Esophagus (tissue), 2 donors: ENCODE measurements at regions not wholly inside any gene's neighbourhood (a gene's known extent, or its start where the extent isn't known, plus 50 kb on each side); places are given as distances from the start of the nearest gene placed in this dataset.

Source experiments
- H3K27ac ChIP-seq, 2 donors: one replicate each; pipeline ENCODE4 v1.5.1; 2013; ENCODE audit warnings: low read depth in 2 of 2, mild to moderate bottlenecking in 2 of 2, inconsistent platforms in 1 of 2, low read length in 1 of 2, moderate library complexity in 1 of 2
- H3K27me3 ChIP-seq, 2 donors: one replicate each; pipeline ENCODE4 v1.6.1; 2013; ENCODE audit warnings: low read length in 2 of 2, control low read depth in 1 of 2, mild to moderate bottlenecking in 1 of 2; ENCODE audit not compliant: insufficient read depth in 2 of 2, control insufficient read depth in 1 of 2
- H3K36me3 ChIP-seq, 2 donors: one replicate each; pipeline ENCODE4 v1.6.1; 2013; ENCODE audit warnings: low read length in 1 of 2; ENCODE audit not compliant: control insufficient read depth in 2 of 2, insufficient read depth in 2 of 2
- H3K4me1 ChIP-seq, 2 donors: one replicate each; pipeline ENCODE4 v1.6.1; 2013; ENCODE audit warnings: low read length in 1 of 2; ENCODE audit not compliant: control insufficient read depth in 2 of 2, insufficient read depth in 2 of 2
- H3K4me3 ChIP-seq, 2 donors: one replicate each; pipeline ENCODE4 v1.5.1; 2013; ENCODE audit warnings: low read length in 2 of 2, mild to moderate bottlenecking in 2 of 2, low read depth in 1 of 2, moderate library complexity in 1 of 2
- H3K9me3 ChIP-seq, 2 donors: one replicate each; pipeline ENCODE4 v1.6.1; 2013; ENCODE audit warnings: mild to moderate bottlenecking in 2 of 2, low read depth in 1 of 2, low read length in 1 of 2, moderate library complexity in 1 of 2; ENCODE audit not compliant: control insufficient read depth in 2 of 2, insufficient read depth in 1 of 2
- WGBS, 2 donors: extraction: QIAGEN DNeasy Blood & Tissue Kit; methylation state at CpG; one replicate each; pipeline ENCODE4 v1.1.7; 2013; 5-methylcytosine and 5-hydroxymethylcytosine counted together
- donor health status: healthy with polysubstance abuse.
- donor health status: Bipolar disorder and iron deficiency.

DNA sequence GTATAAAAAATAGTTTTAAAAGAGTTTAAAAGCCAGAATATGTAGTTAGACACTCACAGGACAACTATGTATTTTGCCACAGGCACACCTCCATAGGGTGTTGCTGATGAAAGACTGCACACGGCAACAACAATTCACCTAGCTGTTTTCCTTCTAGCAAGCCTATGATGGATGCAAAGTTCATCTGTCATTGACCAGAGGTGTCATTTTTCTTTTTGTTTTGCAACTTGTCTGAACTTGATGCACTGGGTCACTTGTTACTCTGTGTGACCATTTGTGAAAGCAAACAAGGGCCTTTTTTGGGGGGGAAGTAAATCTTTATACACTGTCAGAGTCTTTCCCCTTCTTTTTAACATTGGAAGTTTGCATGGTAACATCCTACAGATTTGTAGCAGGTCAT is 258.0 kb upstream of the SEMA3A start:
- Histone ChIP-seq H3K4me3 (no peak overlapping the region), H3K27me3 (no peaks in the 10 kb centered on the region), H3K27ac (no peak overlapping the region), H3K36me3 (no peaks in the 10 kb centered on the region), H3K9me3 (no peaks in the 10 kb centered on the region), H3K4me1 (no peaks in the 10 kb centered on the region)
- 68 to 70% methylated on average over 1 of the region's 1 CpG for WGBS, 2 donors

DNA sequence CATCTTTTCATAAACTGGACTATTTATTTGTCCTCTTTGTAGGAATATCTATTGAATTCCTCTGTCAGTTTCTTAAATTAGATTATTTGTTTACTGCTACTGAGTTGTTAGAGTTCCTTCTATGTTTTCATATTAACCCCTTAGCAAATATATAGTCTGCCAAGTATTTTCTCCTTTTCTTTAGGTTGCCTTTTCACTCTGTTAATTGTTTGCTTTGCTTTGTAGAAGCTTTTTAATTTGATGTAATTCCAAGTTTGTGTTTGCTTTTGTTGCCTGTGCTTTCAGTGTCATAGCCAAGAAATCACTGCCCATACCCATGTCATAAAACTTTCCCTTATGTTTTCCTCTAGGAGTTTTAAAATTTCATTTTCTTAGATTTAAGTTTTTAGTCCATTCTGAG is 256.2 kb upstream of the SEMA3A start:
- Histone ChIP-seq H3K9me3 (no peaks in the 10 kb centered on the region), H3K27ac (no peak overlapping the region), H3K36me3 (no peaks in the 10 kb centered on the region), H3K4me1 (no peaks in the 10 kb centered on the region), H3K4me3 (no peak overlapping the region), H3K27me3 (no peaks in the 10 kb centered on the region)

DNA sequence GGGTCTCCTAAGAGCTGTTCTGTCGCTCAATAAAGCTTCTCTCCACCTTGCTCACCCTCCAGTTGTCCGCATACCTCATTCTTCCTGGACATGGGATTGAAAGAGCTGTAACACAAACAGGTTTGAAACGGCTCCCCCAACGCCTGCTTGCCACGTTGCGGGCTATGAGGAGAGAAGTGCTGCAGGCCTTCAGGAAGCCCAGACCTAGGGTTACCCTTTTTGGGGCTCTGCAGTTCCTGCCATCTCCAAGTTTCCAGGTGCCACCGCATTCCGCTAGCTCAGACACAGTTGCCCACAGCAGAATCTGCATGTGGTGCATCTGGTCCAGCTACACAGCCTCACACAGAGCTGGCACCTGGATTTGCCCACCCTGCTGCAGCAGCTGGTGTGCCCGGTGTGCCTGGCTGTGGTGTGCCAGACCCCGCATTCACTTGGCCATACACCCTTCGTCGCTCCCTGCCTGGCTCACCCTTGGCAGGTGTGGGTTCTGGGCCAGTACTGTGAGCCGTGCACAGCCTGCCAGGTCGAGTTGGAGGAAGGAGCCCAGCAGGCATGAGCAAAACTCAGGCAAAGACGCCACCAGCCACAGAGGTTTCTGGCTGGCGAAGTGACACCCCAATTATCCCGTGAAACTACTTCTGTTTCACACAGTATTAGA is 253.2 kb upstream of the SEMA3A start:
- no peaks in the 10 kb centered on the region for H3K9me3 ChIP-seq
- H3K27ac ChIP-seq: no peak overlapping the region
- no peaks in the 10 kb centered on the region for H3K27me3 ChIP-seq
- 92 to 93% methylated on average over 17 of the region's 17 CpGs for WGBS, 2 donors
- H3K36me3 ChIP-seq: no peaks in the 10 kb centered on the region
- H3K4me1 ChIP-seq: no peaks in the 10 kb centered on the region
- H3K4me3 ChIP-seq: no peak overlapping the region

DNA sequence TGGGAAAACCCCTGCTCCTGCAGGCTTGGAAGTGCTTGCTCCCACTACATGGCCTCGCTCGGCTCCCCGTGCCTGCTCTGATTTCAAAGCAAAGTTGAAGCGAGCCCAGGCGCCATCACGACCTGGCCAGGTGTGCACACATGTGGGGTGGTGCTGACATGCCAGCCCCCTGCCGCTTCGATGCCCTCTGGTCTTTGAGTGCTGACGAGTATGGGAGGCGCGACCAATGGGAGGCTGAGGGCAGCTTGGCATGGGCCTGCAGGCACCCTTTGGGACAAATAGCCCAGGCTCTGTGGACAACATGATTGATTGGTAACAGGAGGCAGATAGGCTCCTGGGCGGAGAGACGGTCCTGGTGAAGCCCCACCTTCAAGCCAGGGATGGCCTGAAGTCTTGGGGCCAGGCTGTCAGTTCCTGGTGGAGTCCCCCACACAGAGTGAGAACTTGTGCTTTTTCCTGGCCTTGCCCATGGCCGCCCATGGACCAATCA is 252.4 kb upstream of the SEMA3A start:
- no peaks in the 10 kb centered on the region for H3K4me1 ChIP-seq
- H3K9me3 ChIP-seq: no peaks in the 10 kb centered on the region
- 95 to 96% methylated on average over 14 of the region's 14 CpGs for WGBS, 2 donors
- no peak overlapping the region for H3K4me3 ChIP-seq
- no peaks in the 10 kb centered on the region for H3K36me3 ChIP-seq
- H3K27me3 ChIP-seq: no peaks in the 10 kb centered on the region
- H3K27ac ChIP-seq: no peak overlapping the region

DNA sequence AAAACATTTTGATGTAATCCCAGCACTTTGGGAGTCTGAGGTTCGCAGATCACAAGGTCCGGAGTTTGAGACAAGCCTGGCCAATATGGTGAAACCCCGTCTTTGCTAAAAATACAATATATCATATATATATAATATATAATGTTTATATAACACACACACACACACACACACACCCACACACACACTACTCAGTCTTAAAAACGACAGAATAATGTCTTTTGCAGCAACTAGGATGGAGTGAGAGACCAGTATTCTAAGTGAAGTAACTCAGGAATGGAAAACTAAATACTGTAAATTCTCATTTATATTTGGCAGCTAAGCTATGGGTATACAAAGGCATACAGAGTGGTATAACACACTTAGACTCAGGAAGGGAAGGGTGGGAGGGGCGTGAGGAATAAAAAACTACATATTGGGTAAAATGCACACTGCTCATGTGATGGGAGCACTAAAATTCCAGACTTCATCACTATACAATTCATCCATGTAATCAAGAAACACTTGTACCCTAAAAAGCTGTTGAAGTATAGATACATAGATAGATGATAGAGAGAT is 231.2 kb upstream of the SEMA3A start:
- no peaks in the 10 kb centered on the region for H3K27me3 ChIP-seq
- H3K36me3 ChIP-seq: no peaks in the 10 kb centered on the region
- 81 to 82% methylated on average over 5 of the region's 5 CpGs for WGBS, 2 donors
- H3K27ac ChIP-seq: no peak overlapping the region
- H3K9me3 ChIP-seq: no peaks in the 10 kb centered on the region
- no peaks in the 10 kb centered on the region for H3K4me1 ChIP-seq
- no peak overlapping the region for H3K4me3 ChIP-seq

DNA sequence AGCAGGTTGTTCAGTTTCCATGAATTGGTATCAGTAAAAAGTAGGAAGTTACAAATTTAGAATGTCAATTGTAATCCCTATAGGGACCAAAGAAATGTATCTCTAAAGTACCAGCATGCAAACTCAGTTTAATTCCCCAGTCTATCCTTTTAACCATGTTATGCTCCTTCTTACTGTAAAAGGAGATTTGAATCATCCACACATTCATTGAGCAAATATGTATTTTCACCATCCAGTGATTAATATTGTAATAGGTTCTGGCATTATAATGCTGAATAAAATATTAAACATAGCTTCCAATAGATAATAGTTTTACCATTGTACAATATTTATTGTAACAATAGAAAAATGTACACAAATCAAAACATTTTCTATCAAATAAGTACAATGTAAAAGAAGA is 228.2 kb upstream of the SEMA3A start:
- H3K27ac ChIP-seq: no peak overlapping the region
- H3K27me3 ChIP-seq: no peaks in the 10 kb centered on the region
- H3K4me3 ChIP-seq: no peak overlapping the region
- H3K36me3 ChIP-seq: no peaks in the 10 kb centered on the region
- H3K9me3 ChIP-seq: no peaks in the 10 kb centered on the region
- no peaks in the 10 kb centered on the region for H3K4me1 ChIP-seq

GRCh38 chr7:84412161-84412969 is 217.8 kb upstream of the SEMA3A start:
- H3K9me3 ChIP-seq: no peaks in the 10 kb centered on the region
- WGBS, 2 donors: 32 to 34% methylated on average over 2 of the region's 2 CpGs
- H3K4me1 ChIP-seq: no peaks in the 10 kb centered on the region
- H3K4me3 ChIP-seq: no peak overlapping the region
- H3K36me3 ChIP-seq: no peaks in the 10 kb centered on the region
- H3K27me3 ChIP-seq: no peaks in the 10 kb centered on the region
- H3K27ac ChIP-seq: no peak overlapping the region

GRCh38 chr7:84399661-84400060 is 205.1 kb upstream of the SEMA3A start:
- Histone ChIP-seq H3K27me3 (no peaks in the 10 kb centered on the region), H3K27ac (no peak overlapping the region), H3K4me1 (no peaks in the 10 kb centered on the region), H3K4me3 (no peak overlapping the region), H3K36me3 (no peaks in the 10 kb centered on the region), H3K9me3 (peaks cover 0 to 4% of the 10 kb centered on the region in 2 donors)
- WGBS, 2 donors: 61 to 71% methylated on average over 1 of the region's 1 CpG

GRCh38 chr7:84394219-84394618 is 199.6 kb upstream of the SEMA3A start:
- Histone ChIP-seq H3K4me3 (no peak overlapping the region), H3K27me3 (no peaks in the 10 kb centered on the region), H3K9me3 (no peaks in the 10 kb centered on the region), H3K36me3 (no peaks in the 10 kb centered on the region), H3K27ac (no peak overlapping the region), H3K4me1 (no peaks in the 10 kb centered on the region)

DNA sequence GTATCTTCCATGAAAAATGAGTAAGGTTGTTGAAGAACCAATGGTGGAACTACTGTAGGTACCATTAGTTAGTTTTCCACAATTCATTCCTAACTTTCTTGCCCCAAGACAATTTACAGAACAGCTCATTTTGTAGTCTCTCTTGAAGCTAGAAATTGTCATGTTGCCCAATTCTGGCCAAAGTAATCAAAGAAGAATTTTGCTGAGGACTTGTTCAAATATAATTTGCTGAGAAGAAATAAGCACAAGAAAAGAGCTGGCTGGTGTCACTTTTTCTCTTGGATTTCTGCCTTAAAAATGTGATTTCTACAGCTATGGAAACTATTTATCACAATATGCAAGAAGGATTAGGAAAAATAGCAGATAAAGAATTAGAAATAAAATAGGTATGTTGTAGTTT is 199.2 kb upstream of the SEMA3A start:
- H3K27ac ChIP-seq: no peak overlapping the region
- H3K27me3 ChIP-seq: no peaks in the 10 kb centered on the region
- no peaks in the 10 kb centered on the region for H3K4me1 ChIP-seq
- H3K36me3 ChIP-seq: no peaks in the 10 kb centered on the region
- H3K4me3 ChIP-seq: no peak overlapping the region
- H3K9me3 ChIP-seq: no peaks in the 10 kb centered on the region
